Peyer's patch (tissue), 4 donors: ENCODE measurements at regions not wholly inside any gene's neighbourhood (a gene's known extent, or its start where the extent isn't known, plus 50 kb on each side); places are given as distances from the start of the nearest gene placed in this dataset.

Experiments
- DNase-seq, 3 donors: peaks; one replicate each; pipeline ENCODE4 v3.0.0-alpha.2; 2017 to 2019
- H3K27ac ChIP-seq, 4 donors: fragments of 200-600 bp; sonication (generic); one replicate each; pipeline ENCODE4 v1.5.1; 2016 to 2019
- H3K27me3 ChIP-seq, 2 donors: fragments of 200-600 bp; sonication (generic); one replicate each; pipeline ENCODE4 v1.5.1; 2019
- H3K36me3 ChIP-seq, 3 donors: fragments of 200-600 bp; sonication (generic); one replicate each; pipeline ENCODE4 v1.5.1; 2016 to 2019
- H3K4me1 ChIP-seq, 4 donors: fragments of 200-600 bp; sonication (generic); one replicate each; pipeline ENCODE4 v1.5.1; 2016 to 2019
- H3K4me3 ChIP-seq, 4 donors: fragments of 200-600 bp; sonication (generic); 1 replicate in 3 of 4; 2 replicates in 1 of 4; pipeline ENCODE4 v1.5.1; 2016 to 2019; ENCODE audit warnings: mild to moderate bottlenecking in 1 of 4
- H3K9me3 ChIP-seq, 4 donors: fragments of 200-600 bp; sonication (generic); one replicate each; pipeline ENCODE4 v1.5.1; 2016 to 2019; ENCODE audit warnings: mild to moderate bottlenecking in 1 of 4
- CTCF ChIP-seq, 6 experiments: fragments of 450-650 bp in 4 of 6; fragments of 200-600 bp in 2 of 6; sonication (generic) in 1 of 6; IDR thresholded peaks; one replicate each; pipeline ENCODE4 v1.5.1; 2017 to 2019; ENCODE audit warnings: antibody characterized with exemption in 6 of 6, mild to moderate bottlenecking in 3 of 6, moderate library complexity in 1 of 6
- POLR2A ChIP-seq, 2 donors: fragments of 450-650 bp; IDR thresholded peaks; one replicate each; pipeline ENCODE4 v1.5.1; 2017; ENCODE audit warnings: antibody characterized with exemption in 2 of 2, mild to moderate bottlenecking in 2 of 2, moderate library complexity in 2 of 2

- no peak overlapping the region for H3K4me3 ChIP-seq
- H3K9me3 ChIP-seq, result no peaks in the 10 kb centered on the region
- H3K27me3 ChIP-seq, result no peaks in the 10 kb centered on the region
- no peak for TF ChIP-seq CTCF (IDR thresholded peaks at IDR 0.05)
- H3K4me1 ChIP-seq, result peaks cover 0 to 12% (median 0%) of the 10 kb centered on the region in 4 donors
- H3K36me3 ChIP-seq, result no peaks in the 10 kb centered on the region
- no peak overlapping the region for H3K27ac ChIP-seq
- DNase-seq, result peak in 1 of 3 donors; percentile 14
Observed at GRCh38 chr10:78404296-78404695, 370.6 kb downstream of the RPS24 start.

GRCh38 chr10:78405231-78405630 lies 371.6 kb downstream of the RPS24 start:
- DNase-seq, result peak in 1 of 3 donors; percentile 17
- peaks cover 0 to 12% (median 0%) of the 10 kb centered on the region in 4 donors for H3K4me1 ChIP-seq
- H3K27me3 ChIP-seq, result no peaks in the 10 kb centered on the region
- no peaks in the 10 kb centered on the region for H3K9me3 ChIP-seq
- no peak overlapping the region for H3K27ac ChIP-seq
- H3K36me3 ChIP-seq, result no peaks in the 10 kb centered on the region
- H3K4me3 ChIP-seq, result no peak overlapping the region
- TF ChIP-seq CTCF (IDR thresholded peaks at IDR 0.05) (no peak), POLR2A (IDR thresholded peaks at IDR 0.05) (no peak)

DNA sequence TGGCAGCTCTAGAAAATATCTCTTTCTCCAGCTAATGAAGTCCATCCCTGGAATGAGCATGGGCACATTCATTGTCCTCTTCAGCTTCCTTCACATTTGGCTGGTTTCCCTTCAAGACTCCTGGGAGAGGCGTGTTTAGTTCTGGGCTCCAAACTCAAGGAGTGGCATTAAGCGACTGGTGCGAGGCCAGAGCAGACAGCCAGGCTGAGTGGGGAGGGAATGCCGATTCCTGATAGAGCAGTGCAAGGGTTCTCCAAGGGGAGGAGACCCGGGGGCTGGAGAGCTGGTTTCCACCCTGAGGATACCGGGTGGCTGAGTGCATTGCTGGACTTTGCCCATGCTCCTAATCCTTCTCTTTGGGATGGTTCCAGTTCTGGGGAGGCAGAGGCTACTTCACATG lies 372.1 kb downstream of the RPS24 start:
- Histone ChIP-seq H3K27ac (no peak overlapping the region), H3K27me3 (no peaks in the 10 kb centered on the region), H3K36me3 (no peaks in the 10 kb centered on the region), H3K4me1 (peaks cover 0 to 12% (median 0%) of the 10 kb centered on the region in 4 donors), H3K4me3 (no peak overlapping the region), H3K9me3 (no peaks in the 10 kb centered on the region)
- DNase-seq, result peak in 1 of 3 donors; percentile 29
- TF ChIP-seq CTCF (IDR thresholded peaks at IDR 0.05) (no peak), POLR2A (IDR thresholded peaks at IDR 0.05) (no peak)

- H3K4me1 ChIP-seq, result peaks cover 0 to 12% (median 0%) of the 10 kb centered on the region in 4 donors
- peak overlapping the region in 2 of 4 donors; percentile 29 to 35 for H3K4me3 ChIP-seq
- H3K36me3 ChIP-seq, result no peaks in the 10 kb centered on the region
- H3K9me3 ChIP-seq, result no peaks in the 10 kb centered on the region
- no peak for DNase-seq
- H3K27me3 ChIP-seq, result no peaks in the 10 kb centered on the region
- H3K27ac ChIP-seq, result no peak overlapping the region
- TF ChIP-seq CTCF (IDR thresholded peaks at IDR 0.05) (no peak), POLR2A (IDR thresholded peaks at IDR 0.05) (no peak)
Observed at GRCh38 chr10:78406648-78407008, 373.0 kb downstream of the RPS24 start.

DNA sequence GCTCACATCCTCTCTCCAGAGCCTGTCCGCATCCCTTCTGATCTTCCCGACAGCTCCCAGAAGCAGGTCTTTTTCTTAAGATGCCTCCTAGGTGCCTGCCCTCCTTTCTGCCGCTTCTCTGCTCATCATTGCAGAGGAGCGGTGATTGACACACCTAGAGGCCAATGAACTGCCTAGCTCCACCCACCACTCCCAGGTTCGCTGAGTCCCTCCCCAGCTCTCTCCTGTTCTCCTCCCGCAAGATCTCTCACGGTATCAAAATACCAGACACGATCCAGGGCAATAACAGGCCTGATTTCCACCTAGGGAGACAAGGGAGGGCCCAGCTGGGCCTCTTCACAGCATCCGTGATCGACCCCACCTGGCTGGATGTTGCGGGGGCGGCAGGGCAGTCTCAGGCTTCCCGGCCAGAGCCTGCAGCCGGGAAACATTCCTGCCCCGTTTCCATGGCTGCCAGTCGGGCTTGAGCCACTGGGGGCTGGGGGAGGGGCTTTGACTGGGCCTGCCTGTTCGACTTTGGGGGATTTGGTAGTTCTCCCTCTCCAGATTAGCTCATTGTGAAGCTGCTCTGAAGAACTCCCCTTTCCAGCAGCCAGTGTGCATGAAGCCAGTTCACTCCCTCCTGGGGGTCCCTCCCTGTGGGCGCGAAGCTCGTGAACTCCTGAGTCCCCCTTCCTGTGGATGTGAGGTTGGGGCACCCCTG lies 373.5 kb downstream of the RPS24 start:
- no peaks in the 10 kb centered on the region for H3K27me3 ChIP-seq
- peak; percentile 42 to 88 (median 75) for DNase-seq
- no peak overlapping the region for H3K27ac ChIP-seq
- H3K9me3 ChIP-seq, result no peaks in the 10 kb centered on the region
- H3K4me3 ChIP-seq, result peak overlapping the region in 3 of 4 donors; percentile 24 to 35 (median 29)
- H3K4me1 ChIP-seq, result peaks cover 0 to 12% (median 0%) of the 10 kb centered on the region in 4 donors
- TF ChIP-seq CTCF (IDR thresholded peaks at IDR 0.05), result no peak
- TF ChIP-seq POLR2A (IDR thresholded peaks at IDR 0.05), result no peak
- H3K36me3 ChIP-seq, result no peaks in the 10 kb centered on the region
